Uterus (tissue), 2 donors: ENCODE measurements at regions not wholly inside any gene's neighbourhood (a gene's known extent, or its start where the extent isn't known, plus 50 kb on each side); places are given as distances from the start of the nearest gene placed in this dataset.

Experiments
- POLR2A ChIP-seq, 2 donors: fragments of 450-650 bp; IDR thresholded peaks; one replicate each; pipeline ENCODE4 v1.6.1; 2016; ENCODE audit warnings: antibody characterized with exemption in 2 of 2, mild to moderate bottlenecking in 1 of 2, moderate library complexity in 1 of 2
- TF ChIP-seq, protein P1 (sequence below), 4 experiments: fragments of 200-600 bp in 2 of 4; fragments of 450-650 bp in 2 of 4; sonication (generic) in 2 of 4; IDR thresholded peaks; one replicate each; pipeline ENCODE4 v1.5.1; 2016 to 2019; ENCODE audit warnings: antibody characterized with exemption in 4 of 4, mild to moderate bottlenecking in 2 of 4, moderate library complexity in 1 of 4

DNA sequence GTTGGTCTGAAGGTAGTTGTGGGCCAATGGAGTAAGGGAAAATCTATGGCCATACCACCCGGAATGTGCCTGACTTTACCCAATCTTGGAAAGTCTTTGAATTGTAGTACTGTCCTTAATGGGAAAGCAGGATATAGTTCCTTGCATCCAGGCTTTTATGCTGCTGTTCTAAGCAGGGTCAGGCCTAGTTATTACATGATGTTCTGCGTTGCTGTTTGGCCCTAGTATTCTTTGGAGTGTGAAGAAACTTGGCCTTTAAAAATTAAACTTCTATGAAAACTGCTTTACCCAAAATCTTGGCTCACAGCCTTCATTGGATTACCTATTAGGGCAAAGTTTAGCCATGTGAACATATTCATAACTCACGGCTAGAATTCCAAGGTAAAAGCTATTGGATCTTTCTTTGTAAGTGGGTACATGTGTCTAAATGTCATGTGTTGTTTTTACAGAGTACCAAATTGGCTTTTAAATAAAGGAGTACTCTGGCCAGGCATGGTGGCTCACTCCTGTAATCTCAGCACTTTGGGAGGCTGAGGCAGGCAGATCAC, 211.1 kb downstream of the DTWD2 start:
- no peak for TF ChIP-seq POLR2A (IDR thresholded peaks at IDR 0.05)
- TF ChIP-seq, protein P1, sequence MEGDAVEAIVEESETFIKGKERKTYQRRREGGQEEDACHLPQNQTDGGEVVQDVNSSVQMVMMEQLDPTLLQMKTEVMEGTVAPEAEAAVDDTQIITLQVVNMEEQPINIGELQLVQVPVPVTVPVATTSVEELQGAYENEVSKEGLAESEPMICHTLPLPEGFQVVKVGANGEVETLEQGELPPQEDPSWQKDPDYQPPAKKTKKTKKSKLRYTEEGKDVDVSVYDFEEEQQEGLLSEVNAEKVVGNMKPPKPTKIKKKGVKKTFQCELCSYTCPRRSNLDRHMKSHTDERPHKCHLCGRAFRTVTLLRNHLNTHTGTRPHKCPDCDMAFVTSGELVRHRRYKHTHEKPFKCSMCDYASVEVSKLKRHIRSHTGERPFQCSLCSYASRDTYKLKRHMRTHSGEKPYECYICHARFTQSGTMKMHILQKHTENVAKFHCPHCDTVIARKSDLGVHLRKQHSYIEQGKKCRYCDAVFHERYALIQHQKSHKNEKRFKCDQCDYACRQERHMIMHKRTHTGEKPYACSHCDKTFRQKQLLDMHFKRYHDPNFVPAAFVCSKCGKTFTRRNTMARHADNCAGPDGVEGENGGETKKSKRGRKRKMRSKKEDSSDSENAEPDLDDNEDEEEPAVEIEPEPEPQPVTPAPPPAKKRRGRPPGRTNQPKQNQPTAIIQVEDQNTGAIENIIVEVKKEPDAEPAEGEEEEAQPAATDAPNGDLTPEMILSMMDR (IDR thresholded peaks at IDR 0.05), result no peak
